SU-DHL-6 (cell line): ENCODE measurements at regions not wholly inside any gene's neighbourhood (a gene's known extent, or its start where the extent isn't known, plus 50 kb on each side); places are given as distances from the start of the nearest gene placed in this dataset.

ENCODE experiments used
- CTCF ChIP-seq: fragments of 200-600 bp; sonication (generic); IDR thresholded peaks from one replicate; pipeline ENCODE4 v1.5.1; 2017; ENCODE audit warnings: antibody characterized with exemption, mild to moderate bottlenecking, low read length, moderate library complexity; ENCODE audit not compliant: insufficient read depth, poor library complexity, severe bottlenecking
- EZH2phosphoT487 ChIP-seq: fragments of 200-600 bp; sonication (generic), shearing (Covaris generic); conservative IDR thresholded peaks from 2 replicates; pipeline ENCODE4 v1.6.1; 2018; ENCODE audit warnings: mild to moderate bottlenecking, antibody characterized with exemption, low read length, moderate library complexity, mixed read lengths

GRCh38 chr12:87217491-87217890 lies 811.7 kb downstream of the C12orf50 start:
- TF ChIP-seq CTCF (no peak), EZH2phosphoT487 (no peak)
